GM23338 (cell line): ENCODE measurements at regions not wholly inside any gene's neighbourhood (a gene's known extent, or its start where the extent isn't known, plus 50 kb on each side); places are given as distances from the start of the nearest gene placed in this dataset.

Source experiments
- ATAC-seq: fragments of 200-7000 bp; cut with Tn5 transposase; 3 replicates; pipeline ENCODE4 v1.9.1; 2020
- DNase-seq: peaks from one replicate; pipeline ENCODE4 v3.0.0-alpha.2; 2015; ENCODE audit warnings: low spot score
- H2AFZ ChIP-seq: fragments of 200-600 bp; sonication (generic); 2 replicates; pipeline ENCODE4 v1.8.0; 2016; ENCODE audit warnings: antibody characterized with exemption, mild to moderate bottlenecking, moderate library complexity
- H3F3A ChIP-seq: fragments of 200-600 bp; sonication (generic); replicated peaks from 2 replicates; pipeline ENCODE4 v1.8.0; 2017; ENCODE audit warnings: antibody characterized with exemption, mixed run types, low read depth
- H3K27ac ChIP-seq: fragments of 200-600 bp; sonication (generic); 2 replicates; pipeline ENCODE4 v1.6.1; 2016; ENCODE audit warnings: low read depth
- H3K27me3 ChIP-seq: fragments of 200-600 bp; sonication (generic); 2 replicates; pipeline ENCODE4 v1.8.0; 2016; ENCODE audit warnings: mild to moderate bottlenecking, mixed run types, moderate library complexity; ENCODE audit not compliant: insufficient read depth
- H3K36me3 ChIP-seq: fragments of 200-600 bp; sonication (generic); 2 replicates; pipeline ENCODE4 v1.8.0; 2016; ENCODE audit warnings: mild to moderate bottlenecking; ENCODE audit not compliant: insufficient read depth
- H3K4me1 ChIP-seq: fragments of 200-600 bp; sonication (generic); 2 replicates; pipeline ENCODE4 v1.8.0; 2016; ENCODE audit warnings: mild to moderate bottlenecking, moderate library complexity; ENCODE audit not compliant: insufficient read depth
- H3K4me2 ChIP-seq: fragments of 200-600 bp; sonication (generic); 2 replicates; pipeline ENCODE4 v1.7.1; 2017; ENCODE audit warnings: mixed run types
- H3K4me3 ChIP-seq: fragments of 200-600 bp; sonication (generic); 2 replicates; pipeline ENCODE4 v1.6.1; 2016; ENCODE audit warnings: mixed run types
- H3K79me2 ChIP-seq: fragments of 200-600 bp; sonication (generic); replicated peaks from 2 replicates; pipeline ENCODE4 v1.8.0; 2017; ENCODE audit warnings: mild to moderate bottlenecking; ENCODE audit not compliant: insufficient read depth
- H3K9me2 ChIP-seq: fragments of 200-600 bp; sonication (generic); 2 replicates; pipeline ENCODE4 v1.8.0; 2017; ENCODE audit not compliant: insufficient read depth
- H4K20me1 ChIP-seq: fragments of 200-600 bp; sonication (generic); replicated peaks from 2 replicates; pipeline ENCODE4 v1.8.0; 2017; ENCODE audit warnings: mild to moderate bottlenecking; ENCODE audit not compliant: insufficient read depth
- H3K27ac Mint-ChIP-seq: 2 replicates; pipeline ENCODE4 v1.8.0; 2020; ENCODE audit warnings: inconsistent platforms, mild to moderate bottlenecking, moderate library complexity, mixed read lengths
- H3K27me3 Mint-ChIP-seq: 3 replicates; pipeline ENCODE4 v1.8.0; 2022; ENCODE audit warnings: low read depth, mild to moderate bottlenecking, moderate library complexity, mixed read lengths, inconsistent platforms; ENCODE audit not compliant: insufficient read depth, poor library complexity
- H3K36me3 Mint-ChIP-seq: 3 replicates; pipeline ENCODE4 v1.8.0; 2021; ENCODE audit warnings: low read depth, mild to moderate bottlenecking, inconsistent platforms, moderate library complexity, mixed read lengths
- H3K4me1 Mint-ChIP-seq: 3 replicates; pipeline ENCODE4 v1.8.0; 2020; ENCODE audit warnings: mild to moderate bottlenecking, inconsistent platforms, mixed read lengths
- H3K4me3 Mint-ChIP-seq: 3 replicates; pipeline ENCODE4 v1.8.0; 2021; ENCODE audit warnings: moderate library complexity, mild to moderate bottlenecking, inconsistent platforms, mixed read lengths
- H3K9me3 Mint-ChIP-seq: 3 replicates; pipeline ENCODE4 v1.8.0; 2020; ENCODE audit warnings: moderate library complexity, mild to moderate bottlenecking, inconsistent platforms, mixed read lengths
- CREB1 ChIP-seq: fragments of 250-450 bp; sonication (Bioruptor Pico); IDR thresholded peaks from 2 replicates; pipeline ENCODE4 v1.5.0; 2020; ENCODE audit warnings: low read depth, mild to moderate bottlenecking, moderate library complexity
- EZH2 ChIP-seq: fragments of 200-600 bp; sonication (generic); IDR thresholded peaks from one replicate; pipeline ENCODE4 v1.8.0; 2017; ENCODE audit warnings: antibody characterized with exemption, mild to moderate bottlenecking, low read depth; ENCODE audit not compliant: unreplicated experiment
- EZH2phosphoT487 ChIP-seq: fragments of 200-600 bp; sonication (generic); IDR thresholded peaks from one replicate; pipeline ENCODE4 v1.8.1; 2018; ENCODE audit warnings: antibody characterized with exemption; ENCODE audit not compliant: unreplicated experiment
- JUNB ChIP-seq: IDR thresholded peaks from one replicate; pipeline ENCODE4 v1.6.1; 2016; ENCODE audit warnings: antibody characterized with exemption; ENCODE audit not compliant: unreplicated experiment
- NANOG ChIP-seq: IDR thresholded peaks from 2 replicates; pipeline ENCODE4 v1.6.1; 2016; ENCODE audit warnings: antibody characterized with exemption, borderline replicate concordance
- POLR2AphosphoS5 ChIP-seq: IDR thresholded peaks from 2 replicates; pipeline ENCODE4 v1.6.1; 2016; ENCODE audit warnings: antibody characterized with exemption, low read depth
- STAT1 ChIP-seq: IDR thresholded peaks from one replicate; pipeline ENCODE4 v1.6.1; 2016; ENCODE audit warnings: antibody characterized with exemption; ENCODE audit not compliant: unreplicated experiment
- ZNF114 ChIP-seq: fragments of 250-450 bp; sonication (Bioruptor Pico); IDR thresholded peaks from 2 replicates; pipeline ENCODE4 v1.5.0; 2020; ENCODE audit warnings: mild to moderate bottlenecking, moderate library complexity
- ZNF331 ChIP-seq: fragments of 250-450 bp; sonication (Bioruptor Pico); IDR thresholded peaks from 2 replicates; pipeline ENCODE4 v1.5.0; 2020; ENCODE audit warnings: low read depth, mild to moderate bottlenecking, moderate library complexity
- TF ChIP-seq, protein P1 (sequence below), 2 experiments: fragments of 200-600 bp in 1 of 2; sonication (generic) in 1 of 2; conservative IDR thresholded peaks; 2 replicates each; pipeline versions ENCODE4 v1.5.1 to v1.6.1; 2016 to 2017; ENCODE audit warnings: antibody characterized with exemption in 2 of 2, low read depth in 2 of 2, mild to moderate bottlenecking in 2 of 2, moderate library complexity in 1 of 2
- TF ChIP-seq, protein P2 (sequence below): IDR thresholded peaks from 2 replicates; pipeline ENCODE4 v1.6.1; 2016; ENCODE audit warnings: antibody characterized with exemption
- TF ChIP-seq, protein P3 (sequence below): IDR thresholded peaks from one replicate; pipeline ENCODE4 v1.6.1; 2018; ENCODE audit warnings: antibody characterized with exemption; ENCODE audit not compliant: unreplicated experiment
- TF ChIP-seq, protein P4 (sequence below): fragments of 250-450 bp; sonication (Bioruptor Pico); IDR thresholded peaks from 2 replicates; pipeline ENCODE4 v1.5.0; 2020; ENCODE audit warnings: mild to moderate bottlenecking, moderate library complexity

DNA sequence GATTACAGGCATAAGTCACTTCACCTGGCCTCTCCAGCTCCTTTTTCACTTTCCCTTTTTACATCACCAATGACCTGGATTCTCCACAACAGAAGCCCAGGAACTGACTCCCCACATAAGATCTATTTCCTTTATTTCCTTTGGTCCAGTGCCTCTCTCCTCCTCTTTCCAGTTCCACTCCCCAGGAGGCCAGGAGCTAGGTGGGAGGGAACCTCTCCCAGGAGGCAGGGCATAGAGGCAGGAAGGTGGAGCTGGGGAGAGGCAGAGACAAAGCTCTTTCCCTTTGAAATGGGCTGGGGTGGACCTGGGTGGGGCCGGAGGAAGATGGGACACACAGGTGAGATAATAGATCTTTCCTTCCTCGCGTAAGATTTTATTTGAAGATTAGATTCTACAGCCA, 318.3 kb upstream of the TNRC6C start:
- ATAC-seq, result no peak
- DNase-seq, result no peak
- peaks cover 29% of the 10 kb centered on the region for H3K4me1 Mint-ChIP-seq
- peaks cover 14% of the 10 kb centered on the region; the same call in 1 of the 2 replicates for H3K4me1 ChIP-seq
- H3F3A ChIP-seq, result no peaks in the 10 kb centered on the region
- no peak overlapping the region for H2AFZ ChIP-seq
- no peak overlapping the region for H3K4me2 ChIP-seq
- H3K27me3 Mint-ChIP-seq, result peaks cover 7% of the 10 kb centered on the region
- no peaks in the 10 kb centered on the region for H3K36me3 Mint-ChIP-seq
- H3K4me3 ChIP-seq, result no peak overlapping the region
- no peak overlapping the region for H3K27ac ChIP-seq
- H3K9me2 ChIP-seq, result no peaks in the 10 kb centered on the region
- no peaks in the 10 kb centered on the region for H3K9me3 Mint-ChIP-seq
- no peak overlapping the region for H3K4me3 Mint-ChIP-seq
- no peaks in the 10 kb centered on the region for H3K27me3 ChIP-seq
- TF ChIP-seq CREB1 (CRISPR knock-in tag) (no peak), STAT1 (no peak), EZH2 (no peak), POLR2AphosphoS5 (no peak), EZH2phosphoT487 (no peak), ZNF331 (CRISPR knock-in tag) (no peak), ZNF114 (CRISPR knock-in tag) (no peak), JUNB (no peak), NANOG (no peak)
- TF ChIP-seq, protein P1, sequence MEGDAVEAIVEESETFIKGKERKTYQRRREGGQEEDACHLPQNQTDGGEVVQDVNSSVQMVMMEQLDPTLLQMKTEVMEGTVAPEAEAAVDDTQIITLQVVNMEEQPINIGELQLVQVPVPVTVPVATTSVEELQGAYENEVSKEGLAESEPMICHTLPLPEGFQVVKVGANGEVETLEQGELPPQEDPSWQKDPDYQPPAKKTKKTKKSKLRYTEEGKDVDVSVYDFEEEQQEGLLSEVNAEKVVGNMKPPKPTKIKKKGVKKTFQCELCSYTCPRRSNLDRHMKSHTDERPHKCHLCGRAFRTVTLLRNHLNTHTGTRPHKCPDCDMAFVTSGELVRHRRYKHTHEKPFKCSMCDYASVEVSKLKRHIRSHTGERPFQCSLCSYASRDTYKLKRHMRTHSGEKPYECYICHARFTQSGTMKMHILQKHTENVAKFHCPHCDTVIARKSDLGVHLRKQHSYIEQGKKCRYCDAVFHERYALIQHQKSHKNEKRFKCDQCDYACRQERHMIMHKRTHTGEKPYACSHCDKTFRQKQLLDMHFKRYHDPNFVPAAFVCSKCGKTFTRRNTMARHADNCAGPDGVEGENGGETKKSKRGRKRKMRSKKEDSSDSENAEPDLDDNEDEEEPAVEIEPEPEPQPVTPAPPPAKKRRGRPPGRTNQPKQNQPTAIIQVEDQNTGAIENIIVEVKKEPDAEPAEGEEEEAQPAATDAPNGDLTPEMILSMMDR (conservative IDR thresholded peaks at IDR 0.05; ENCODE audit: low read depth in 2 of 2), result no peak
- TF ChIP-seq, protein P2, sequence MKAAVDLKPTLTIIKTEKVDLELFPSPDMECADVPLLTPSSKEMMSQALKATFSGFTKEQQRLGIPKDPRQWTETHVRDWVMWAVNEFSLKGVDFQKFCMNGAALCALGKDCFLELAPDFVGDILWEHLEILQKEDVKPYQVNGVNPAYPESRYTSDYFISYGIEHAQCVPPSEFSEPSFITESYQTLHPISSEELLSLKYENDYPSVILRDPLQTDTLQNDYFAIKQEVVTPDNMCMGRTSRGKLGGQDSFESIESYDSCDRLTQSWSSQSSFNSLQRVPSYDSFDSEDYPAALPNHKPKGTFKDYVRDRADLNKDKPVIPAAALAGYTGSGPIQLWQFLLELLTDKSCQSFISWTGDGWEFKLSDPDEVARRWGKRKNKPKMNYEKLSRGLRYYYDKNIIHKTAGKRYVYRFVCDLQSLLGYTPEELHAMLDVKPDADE, result no peak
- TF ChIP-seq, protein P3, sequence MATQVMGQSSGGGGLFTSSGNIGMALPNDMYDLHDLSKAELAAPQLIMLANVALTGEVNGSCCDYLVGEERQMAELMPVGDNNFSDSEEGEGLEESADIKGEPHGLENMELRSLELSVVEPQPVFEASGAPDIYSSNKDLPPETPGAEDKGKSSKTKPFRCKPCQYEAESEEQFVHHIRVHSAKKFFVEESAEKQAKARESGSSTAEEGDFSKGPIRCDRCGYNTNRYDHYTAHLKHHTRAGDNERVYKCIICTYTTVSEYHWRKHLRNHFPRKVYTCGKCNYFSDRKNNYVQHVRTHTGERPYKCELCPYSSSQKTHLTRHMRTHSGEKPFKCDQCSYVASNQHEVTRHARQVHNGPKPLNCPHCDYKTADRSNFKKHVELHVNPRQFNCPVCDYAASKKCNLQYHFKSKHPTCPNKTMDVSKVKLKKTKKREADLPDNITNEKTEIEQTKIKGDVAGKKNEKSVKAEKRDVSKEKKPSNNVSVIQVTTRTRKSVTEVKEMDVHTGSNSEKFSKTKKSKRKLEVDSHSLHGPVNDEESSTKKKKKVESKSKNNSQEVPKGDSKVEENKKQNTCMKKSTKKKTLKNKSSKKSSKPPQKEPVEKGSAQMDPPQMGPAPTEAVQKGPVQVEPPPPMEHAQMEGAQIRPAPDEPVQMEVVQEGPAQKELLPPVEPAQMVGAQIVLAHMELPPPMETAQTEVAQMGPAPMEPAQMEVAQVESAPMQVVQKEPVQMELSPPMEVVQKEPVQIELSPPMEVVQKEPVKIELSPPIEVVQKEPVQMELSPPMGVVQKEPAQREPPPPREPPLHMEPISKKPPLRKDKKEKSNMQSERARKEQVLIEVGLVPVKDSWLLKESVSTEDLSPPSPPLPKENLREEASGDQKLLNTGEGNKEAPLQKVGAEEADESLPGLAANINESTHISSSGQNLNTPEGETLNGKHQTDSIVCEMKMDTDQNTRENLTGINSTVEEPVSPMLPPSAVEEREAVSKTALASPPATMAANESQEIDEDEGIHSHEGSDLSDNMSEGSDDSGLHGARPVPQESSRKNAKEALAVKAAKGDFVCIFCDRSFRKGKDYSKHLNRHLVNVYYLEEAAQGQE, result no peak
- TF ChIP-seq, protein P4, sequence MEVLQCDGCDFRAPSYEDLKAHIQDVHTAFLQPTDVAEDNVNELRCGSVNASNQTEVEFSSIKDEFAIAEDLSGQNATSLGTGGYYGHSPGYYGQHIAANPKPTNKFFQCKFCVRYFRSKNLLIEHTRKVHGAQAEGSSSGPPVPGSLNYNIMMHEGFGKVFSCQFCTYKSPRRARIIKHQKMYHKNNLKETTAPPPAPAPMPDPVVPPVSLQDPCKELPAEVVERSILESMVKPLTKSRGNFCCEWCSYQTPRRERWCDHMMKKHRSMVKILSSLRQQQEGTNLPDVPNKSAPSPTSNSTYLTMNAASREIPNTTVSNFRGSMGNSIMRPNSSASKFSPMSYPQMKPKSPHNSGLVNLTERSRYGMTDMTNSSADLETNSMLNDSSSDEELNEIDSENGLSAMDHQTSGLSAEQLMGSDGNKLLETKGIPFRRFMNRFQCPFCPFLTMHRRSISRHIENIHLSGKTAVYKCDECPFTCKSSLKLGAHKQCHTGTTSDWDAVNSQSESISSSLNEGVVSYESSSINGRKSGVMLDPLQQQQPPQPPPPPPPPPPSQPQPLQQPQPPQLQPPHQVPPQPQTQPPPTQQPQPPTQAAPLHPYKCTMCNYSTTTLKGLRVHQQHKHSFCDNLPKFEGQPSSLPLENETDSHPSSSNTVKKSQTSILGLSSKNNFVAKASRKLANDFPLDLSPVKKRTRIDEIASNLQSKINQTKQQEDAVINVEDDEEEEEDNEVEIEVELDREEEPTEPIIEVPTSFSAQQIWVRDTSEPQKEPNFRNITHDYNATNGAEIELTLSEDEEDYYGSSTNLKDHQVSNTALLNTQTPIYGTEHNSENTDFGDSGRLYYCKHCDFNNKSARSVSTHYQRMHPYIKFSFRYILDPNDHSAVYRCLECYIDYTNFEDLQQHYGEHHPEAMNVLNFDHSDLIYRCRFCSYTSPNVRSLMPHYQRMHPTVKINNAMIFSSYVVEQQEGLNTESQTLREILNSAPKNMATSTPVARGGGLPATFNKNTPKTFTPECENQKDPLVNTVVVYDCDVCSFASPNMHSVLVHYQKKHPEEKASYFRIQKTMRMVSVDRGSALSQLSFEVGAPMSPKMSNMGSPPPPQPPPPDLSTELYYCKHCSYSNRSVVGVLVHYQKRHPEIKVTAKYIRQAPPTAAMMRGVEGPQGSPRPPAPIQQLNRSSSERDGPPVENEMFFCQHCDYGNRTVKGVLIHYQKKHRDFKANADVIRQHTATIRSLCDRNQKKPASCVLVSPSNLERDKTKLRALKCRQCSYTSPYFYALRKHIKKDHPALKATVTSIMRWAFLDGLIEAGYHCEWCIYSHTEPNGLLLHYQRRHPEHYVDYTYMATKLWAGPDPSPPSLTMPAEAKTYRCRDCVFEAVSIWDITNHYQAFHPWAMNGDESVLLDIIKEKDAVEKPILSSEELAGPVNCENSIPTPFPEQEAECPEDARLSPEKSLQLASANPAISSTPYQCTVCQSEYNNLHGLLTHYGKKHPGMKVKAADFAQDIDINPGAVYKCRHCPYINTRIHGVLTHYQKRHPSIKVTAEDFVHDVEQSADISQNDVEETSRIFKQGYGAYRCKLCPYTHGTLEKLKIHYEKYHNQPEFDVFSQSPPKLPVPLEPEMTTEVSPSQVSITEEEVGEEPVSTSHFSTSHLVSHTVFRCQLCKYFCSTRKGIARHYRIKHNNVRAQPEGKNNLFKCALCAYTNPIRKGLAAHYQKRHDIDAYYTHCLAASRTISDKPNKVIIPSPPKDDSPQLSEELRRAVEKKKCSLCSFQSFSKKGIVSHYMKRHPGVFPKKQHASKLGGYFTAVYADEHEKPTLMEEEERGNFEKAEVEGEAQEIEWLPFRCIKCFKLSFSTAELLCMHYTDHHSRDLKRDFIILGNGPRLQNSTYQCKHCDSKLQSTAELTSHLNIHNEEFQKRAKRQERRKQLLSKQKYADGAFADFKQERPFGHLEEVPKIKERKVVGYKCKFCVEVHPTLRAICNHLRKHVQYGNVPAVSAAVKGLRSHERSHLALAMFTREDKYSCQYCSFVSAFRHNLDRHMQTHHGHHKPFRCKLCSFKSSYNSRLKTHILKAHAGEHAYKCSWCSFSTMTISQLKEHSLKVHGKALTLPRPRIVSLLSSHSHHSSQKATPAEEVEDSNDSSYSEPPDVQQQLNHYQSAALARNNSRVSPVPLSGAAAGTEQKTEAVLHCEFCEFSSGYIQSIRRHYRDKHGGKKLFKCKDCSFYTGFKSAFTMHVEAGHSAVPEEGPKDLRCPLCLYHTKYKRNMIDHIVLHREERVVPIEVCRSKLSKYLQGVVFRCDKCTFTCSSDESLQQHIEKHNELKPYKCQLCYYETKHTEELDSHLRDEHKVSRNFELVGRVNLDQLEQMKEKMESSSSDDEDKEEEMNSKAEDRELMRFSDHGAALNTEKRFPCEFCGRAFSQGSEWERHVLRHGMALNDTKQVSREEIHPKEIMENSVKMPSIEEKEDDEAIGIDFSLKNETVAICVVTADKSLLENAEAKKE (CRISPR knock-in tag), result no peak
- H3K79me2 ChIP-seq, result no peaks in the 10 kb centered on the region
- no peaks in the 10 kb centered on the region for H3K36me3 ChIP-seq
- H4K20me1 ChIP-seq, result no peaks in the 10 kb centered on the region
- no peak overlapping the region for H3K27ac Mint-ChIP-seq
